ENCODE measurements at regions not wholly inside any gene's neighbourhood (a gene's known extent, or its start where the extent isn't known, plus 50 kb on each side); places are given as distances from the start of the nearest gene placed in this dataset.

- no peaks in the 10 kb centered on the region for H3K4me1 ChIP-seq
- no peak overlapping the region for H3K27ac ChIP-seq
- 48 to 71% (median 69%) methylated on average over 3 of the region's 3 CpGs for WGBS, 5 donors
- TF ChIP-seq POLR2AphosphoS5 (IDR thresholded peaks at IDR 0.05) (no peak), POLR2A (IDR thresholded peaks at IDR 0.05) (no peak), CTCF (IDR thresholded peaks at IDR 0.05 in 8 of 11, conservative IDR thresholded peaks at IDR 0.05 in 3 of 11) (no peak)
- peaks cover 0 to 8% (median under 1%) of the 10 kb centered on the region in 8 donors for H3K9me3 ChIP-seq
- no peaks in the 10 kb centered on the region for H3K36me3 ChIP-seq
- H3K4me3 ChIP-seq = no peak overlapping the region
- DNase-seq = no peak
- intact Hi-C loops (cut with DNase I; ENCODE audit: low total_unique reads) = no loop called here
- H3K27me3 ChIP-seq (replicated peaks in 1 of 7) = no peaks in the 10 kb centered on the region
Observed at GRCh38 chr4:64192731-64193412, 216.4 kb downstream of the TECRL start.

- no peak overlapping the region for H3K27ac ChIP-seq
- no peaks in the 10 kb centered on the region for H3K4me1 ChIP-seq
- intact Hi-C loops (cut with DNase I; ENCODE audit: low total_unique reads) = no loop called here
- H3K9me3 ChIP-seq = peaks cover 0 to 3% (median 0%) of the 10 kb centered on the region in 8 donors
- no peaks in the 10 kb centered on the region for H3K36me3 ChIP-seq
- WGBS, 5 donors = 79 to 95% (median 93%) methylated on average over 11 to 14 of the region's 14 CpGs
- TF ChIP-seq POLR2A (IDR thresholded peaks at IDR 0.05) = no peak
- TF ChIP-seq POLR2AphosphoS5 (IDR thresholded peaks at IDR 0.05) = no peak
- no peak for TF ChIP-seq CTCF (IDR thresholded peaks at IDR 0.05 in 8 of 11, conservative IDR thresholded peaks at IDR 0.05 in 3 of 11)
- no peaks in the 10 kb centered on the region for H3K27me3 ChIP-seq (replicated peaks in 1 of 7)
- no peak for DNase-seq
- no peak overlapping the region for H3K4me3 ChIP-seq
Observed at GRCh38 chr4:64174247-64174882, 234.9 kb downstream of the TECRL start.

- Histone ChIP-seq H3K27ac (no peak overlapping the region), H3K27me3 (replicated peaks in 1 of 7) (no peaks in the 10 kb centered on the region), H3K9me3 (no peaks in the 10 kb centered on the region), H3K4me3 (no peak overlapping the region), H3K4me1 (no peaks in the 10 kb centered on the region), H3K36me3 (no peaks in the 10 kb centered on the region)
- no peak for TF ChIP-seq POLR2AphosphoS5 (IDR thresholded peaks at IDR 0.05)
- TF ChIP-seq POLR2A (IDR thresholded peaks at IDR 0.05) = no peak
- TF ChIP-seq CTCF (IDR thresholded peaks at IDR 0.05 in 8 of 11, conservative IDR thresholded peaks at IDR 0.05 in 3 of 11) = no peak
- WGBS, 5 donors = 45 to 66% (median 60%) methylated on average over 3 of the region's 3 CpGs
- no peak for DNase-seq
- intact Hi-C loops (cut with DNase I; ENCODE audit: low total_unique reads) = no loop called here
Observed at GRCh38 chr4:64166365-64166764, 242.9 kb downstream of the TECRL start.

GRCh38 chr4:64158648-64159326, 250.5 kb downstream of the TECRL start:
- no peak for TF ChIP-seq POLR2AphosphoS5 (IDR thresholded peaks at IDR 0.05)
- TF ChIP-seq POLR2A (IDR thresholded peaks at IDR 0.05) = no peak
- TF ChIP-seq CTCF (IDR thresholded peaks at IDR 0.05 in 8 of 11, conservative IDR thresholded peaks at IDR 0.05 in 3 of 11) = peak in 9 of 11 experiments; percentile 10 to 61 (median 46)
- Histone ChIP-seq H3K4me1 (peaks cover 0 to 7% (median 0%) of the 10 kb centered on the region in 6 donors), H3K4me3 (peak overlapping the region in 1 of 8 donors; percentile 36), H3K27me3 (replicated peaks in 1 of 7) (no peaks in the 10 kb centered on the region), H3K9me3 (no peaks in the 10 kb centered on the region), H3K27ac (no peak overlapping the region), H3K36me3 (no peaks in the 10 kb centered on the region)
- WGBS, 5 donors = 3 to 17% (median 10%) methylated on average over 7 of the region's 7 CpGs
- DNase-seq = no peak
- intact Hi-C loops (cut with DNase I; ENCODE audit: low total_unique reads) = no loop called here
